Stimulated activated CD8-positive, alpha-beta memory T cell treated with anti-CD3 and anti-CD28 coated beads, Interleukin-2, amount 100 ng/mL, for 1 hour (primary cell): ENCODE measurements at regions not wholly inside any gene's neighbourhood (a gene's known extent, or its start where the extent isn't known, plus 50 kb on each side); places are given as distances from the start of the nearest gene placed in this dataset.
"Not testable (repeated sequence)": the region's sequence is repeated elsewhere in the genome, so short reads cannot be mapped to it uniquely, and the experiment has no call there.

Experiments used
- DNase-seq, 2 donors: peaks; one replicate each; pipeline ENCODE4 v3.0.0-alpha.2; 2020; ENCODE audit warnings: low read depth in 2 of 2

DNA sequence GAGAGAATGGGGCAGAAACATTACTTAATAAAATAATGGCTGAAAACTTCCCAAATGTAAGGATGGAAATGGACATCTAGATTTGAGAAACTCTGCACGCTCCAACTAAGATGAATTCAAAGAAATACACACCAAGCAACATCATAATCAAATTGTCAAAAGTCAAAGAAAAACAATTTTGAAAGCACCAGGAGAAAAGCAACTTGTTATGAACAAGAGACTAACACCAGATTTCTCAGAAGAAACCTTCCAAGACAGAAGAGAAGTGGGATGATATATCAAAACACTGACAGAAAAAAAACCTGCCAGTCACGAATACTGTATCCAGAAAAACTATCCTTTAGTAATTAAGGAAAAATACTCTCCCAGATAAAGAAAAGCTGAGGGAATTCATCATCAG, 208.6 kb upstream of the SAMSN1 start:
- no peak for DNase-seq

DNA sequence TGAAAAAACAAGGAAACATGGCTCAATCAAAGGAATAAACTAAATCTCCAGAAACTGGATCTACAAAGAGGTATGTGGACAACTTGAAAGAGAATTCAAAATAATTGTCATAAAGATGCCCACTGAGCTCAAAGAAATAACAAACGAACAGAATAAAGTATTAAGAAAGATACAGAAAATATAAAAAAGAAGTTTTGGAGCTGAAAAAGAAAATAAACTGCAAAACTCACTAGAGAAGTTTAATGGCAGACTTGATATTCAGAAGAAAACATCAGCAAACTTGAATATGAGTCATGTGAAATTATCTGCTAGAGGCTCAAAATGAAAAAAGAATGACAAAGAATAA, 208.1 kb upstream of the SAMSN1 start:
- DNase-seq = no peak

DNA sequence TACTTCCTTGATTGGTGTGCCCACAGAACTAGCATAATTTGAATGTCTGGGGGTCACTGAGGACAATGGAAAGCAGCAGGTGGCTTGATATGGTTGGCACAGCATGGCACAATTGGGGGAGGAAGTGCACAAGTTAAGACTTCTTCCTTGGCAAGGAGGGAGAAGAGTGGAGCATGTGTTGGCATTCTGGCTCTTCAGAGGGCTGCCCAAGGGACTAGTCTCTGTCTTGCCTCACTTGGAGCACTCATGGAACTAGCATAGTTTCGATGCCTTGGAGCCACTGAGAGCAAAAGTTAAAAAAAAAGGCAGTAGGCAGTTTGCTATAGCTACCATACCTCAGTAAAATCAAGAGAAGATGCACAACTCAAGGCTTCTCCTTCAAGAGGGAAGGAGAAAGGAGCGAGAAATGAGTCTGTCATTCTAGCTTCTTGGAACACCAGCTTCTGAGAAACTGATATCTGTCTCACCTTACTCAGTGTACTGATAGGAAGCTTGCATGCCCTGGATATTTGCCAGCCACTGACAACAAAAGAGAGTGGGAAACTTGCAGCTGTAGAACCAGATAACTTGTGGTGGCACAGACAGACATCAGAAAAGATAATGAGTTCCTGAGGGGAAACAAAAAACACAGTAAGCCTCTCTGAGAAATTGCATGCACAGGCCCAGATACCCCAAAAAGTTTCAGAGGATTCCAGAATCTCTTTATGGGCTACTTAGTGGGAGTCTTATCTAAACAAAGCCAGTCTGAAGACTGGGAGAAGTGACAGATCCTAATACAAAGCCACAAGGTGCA, 207.5 kb upstream of the SAMSN1 start:
- no peak for DNase-seq

DNA sequence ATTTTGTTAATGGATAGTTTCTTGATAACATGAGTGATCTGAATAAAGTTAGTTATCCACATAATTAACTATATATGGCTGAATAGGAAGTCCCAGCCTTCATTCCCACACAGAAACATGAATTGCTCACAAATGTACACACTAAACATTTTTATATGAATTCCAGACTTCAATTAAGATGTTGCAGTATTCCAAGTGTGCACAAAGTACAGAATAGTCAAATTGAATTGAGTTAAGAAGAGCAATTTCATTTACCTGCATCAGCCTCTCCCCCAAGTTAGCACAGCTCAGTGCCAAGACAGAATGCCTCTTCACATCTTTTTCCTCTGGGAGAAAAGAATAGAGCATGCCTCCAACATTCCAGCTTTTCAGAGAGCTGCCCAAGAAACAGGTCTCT, 207.0 kb upstream of the SAMSN1 start:
- no peak for DNase-seq

DNA sequence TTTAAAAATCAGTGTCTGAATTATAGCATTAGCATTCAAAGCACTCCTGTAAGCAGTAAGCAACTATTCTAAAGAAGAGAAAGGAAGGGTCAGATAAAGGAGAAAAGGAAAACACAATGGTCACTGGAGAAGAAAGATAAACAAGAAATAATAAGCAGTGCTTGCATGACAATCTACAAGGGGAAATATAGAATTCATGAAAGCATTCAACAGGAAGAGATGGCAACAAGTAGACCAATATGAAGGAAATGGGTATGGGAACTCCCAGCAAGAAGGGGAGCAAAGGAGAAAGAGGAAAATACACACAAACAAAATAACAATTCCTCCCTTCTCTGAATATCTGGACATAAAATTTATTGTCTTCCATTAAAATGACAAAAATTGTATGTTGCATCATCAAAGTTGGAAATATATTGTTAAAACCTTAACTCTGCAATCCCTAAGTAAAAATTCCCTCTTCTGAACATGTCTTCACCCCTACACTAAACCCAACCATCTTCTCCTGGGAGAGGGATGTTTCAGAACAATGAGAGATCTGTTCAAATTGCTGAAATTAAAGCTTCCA, 206.3 kb upstream of the SAMSN1 start:
- DNase-seq = no peak

DNA sequence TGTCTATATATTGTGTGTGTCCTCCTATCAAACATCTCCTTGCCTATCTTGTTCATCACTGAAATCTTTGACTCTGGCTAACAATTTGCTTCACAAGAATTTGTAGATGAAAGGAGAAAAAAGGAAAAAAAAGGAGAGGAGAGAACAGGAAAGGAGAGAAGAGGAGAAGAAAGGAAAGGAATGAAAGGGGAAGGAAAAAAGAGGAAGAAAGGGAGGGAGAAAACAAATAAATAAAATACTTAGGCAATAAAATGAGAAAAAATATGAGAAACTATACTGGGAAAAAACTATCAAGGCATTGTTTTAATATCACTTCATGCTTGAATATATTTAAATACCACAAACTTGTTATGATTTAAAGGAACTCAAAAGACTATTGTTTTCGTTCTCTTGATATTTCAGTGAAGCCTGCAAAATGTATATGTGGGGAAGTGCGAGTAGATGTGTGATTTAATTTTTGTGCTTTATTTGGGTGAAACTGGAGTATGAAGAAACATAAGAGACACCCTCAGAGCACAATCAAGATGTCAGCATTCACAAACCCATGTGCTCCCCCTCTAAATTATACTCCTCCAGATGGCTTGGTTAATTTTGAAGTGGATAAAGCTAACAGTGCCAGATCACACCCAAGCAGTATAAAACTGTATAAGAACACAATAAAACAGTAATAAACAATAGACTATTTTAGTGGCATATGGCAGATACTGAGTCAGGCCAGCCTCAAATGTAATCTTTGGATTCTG, 205.7 kb upstream of the SAMSN1 start:
- no peak for DNase-seq

DNA sequence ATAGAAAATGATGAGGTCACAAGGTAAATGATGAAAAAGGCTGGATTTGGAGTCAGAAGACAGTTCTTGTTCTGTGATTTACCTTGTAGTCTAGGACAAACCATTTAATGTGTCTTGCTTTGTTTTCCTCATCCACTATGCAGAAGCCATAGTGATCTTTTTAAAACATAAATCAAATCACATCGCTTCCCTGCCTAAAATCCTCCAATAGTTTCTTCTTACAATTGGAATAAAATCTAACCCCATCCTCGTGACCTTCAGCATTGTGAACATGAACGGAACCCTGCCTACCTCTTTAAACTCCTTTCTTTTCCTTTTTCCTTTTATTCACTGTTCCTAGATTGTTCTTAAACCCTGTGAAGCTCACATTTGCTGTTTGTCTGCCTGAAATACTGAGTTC, 204.9 kb upstream of the SAMSN1 start:
- no peak for DNase-seq

DNA sequence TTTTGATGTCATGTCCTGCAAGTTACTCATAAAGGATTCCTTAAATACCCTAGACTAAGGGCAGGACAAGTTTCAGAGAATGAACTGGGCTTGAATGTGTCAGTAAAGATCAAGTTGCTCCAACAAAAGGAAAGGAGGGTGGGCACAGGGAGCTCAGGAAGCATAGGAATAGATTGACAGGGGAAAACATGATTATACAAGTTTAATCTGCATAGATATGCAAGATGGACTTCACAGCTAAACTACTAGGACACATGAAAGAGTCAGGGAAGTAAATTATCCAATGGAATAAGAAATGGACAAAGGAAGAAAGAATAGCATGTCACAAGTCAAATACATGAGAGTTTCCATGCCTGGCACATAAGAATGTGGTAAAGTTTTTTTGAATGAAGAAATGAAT, 203.9 kb upstream of the SAMSN1 start:
- DNase-seq = no peak

DNA sequence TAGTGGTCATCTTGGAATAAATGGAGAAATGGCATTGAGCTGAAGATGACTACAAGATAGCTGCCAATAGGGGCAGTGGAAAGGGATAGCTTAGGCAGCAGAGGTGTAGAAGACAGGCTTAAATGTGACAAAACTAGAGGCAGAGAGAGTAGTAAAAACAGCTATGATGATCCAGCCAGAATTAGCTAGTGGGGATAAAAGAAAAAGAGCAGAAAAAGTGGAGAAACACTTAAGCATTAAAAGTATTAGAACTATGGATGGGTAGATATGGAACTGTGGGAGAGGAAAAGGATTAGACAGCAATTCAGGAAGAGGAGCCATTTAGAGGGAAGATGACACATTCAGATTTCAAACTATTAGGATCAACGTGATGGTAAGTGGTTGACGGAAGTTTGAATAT, 202.5 kb upstream of the SAMSN1 start:
- no peak for DNase-seq

DNA sequence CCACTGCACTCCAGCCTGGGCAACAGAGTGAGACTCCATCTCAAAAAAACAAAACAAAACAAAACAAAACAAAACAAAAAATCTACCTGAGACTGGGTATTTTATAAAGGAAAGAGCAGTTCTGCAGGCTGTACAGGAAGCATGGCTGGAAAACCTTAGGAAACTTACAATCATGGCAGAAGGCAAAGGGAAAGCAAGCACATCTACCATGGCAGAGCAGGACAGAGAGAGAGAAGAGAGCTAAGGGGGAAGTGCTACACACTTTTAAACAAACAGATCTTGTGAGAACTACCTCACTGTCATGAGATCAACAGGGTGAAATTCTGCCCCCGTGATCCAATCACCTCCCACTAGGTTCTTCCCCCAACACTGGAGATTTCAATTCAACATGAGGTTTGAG, 198.3 kb upstream of the SAMSN1 start:
- DNase-seq = no peak

DNA sequence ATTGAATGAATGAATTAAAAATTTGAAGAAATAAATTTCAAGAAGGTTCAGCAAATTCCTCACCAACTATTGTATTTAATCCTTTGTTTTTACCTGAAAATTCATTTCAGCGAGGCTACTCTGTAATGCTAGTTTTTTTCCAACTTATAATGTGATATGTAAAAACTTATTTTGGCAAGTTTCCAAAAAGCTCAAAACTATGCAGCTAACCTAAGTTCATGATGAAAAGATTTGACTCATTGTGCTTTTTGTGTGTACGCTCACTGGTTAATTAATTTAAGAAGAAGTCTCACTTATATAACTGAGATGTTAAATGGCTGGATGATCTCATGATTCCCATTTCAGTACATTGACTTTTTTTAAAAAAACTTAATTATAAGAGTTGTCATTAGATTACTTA, 196.0 kb upstream of the SAMSN1 start:
- DNase-seq = no peak

DNA sequence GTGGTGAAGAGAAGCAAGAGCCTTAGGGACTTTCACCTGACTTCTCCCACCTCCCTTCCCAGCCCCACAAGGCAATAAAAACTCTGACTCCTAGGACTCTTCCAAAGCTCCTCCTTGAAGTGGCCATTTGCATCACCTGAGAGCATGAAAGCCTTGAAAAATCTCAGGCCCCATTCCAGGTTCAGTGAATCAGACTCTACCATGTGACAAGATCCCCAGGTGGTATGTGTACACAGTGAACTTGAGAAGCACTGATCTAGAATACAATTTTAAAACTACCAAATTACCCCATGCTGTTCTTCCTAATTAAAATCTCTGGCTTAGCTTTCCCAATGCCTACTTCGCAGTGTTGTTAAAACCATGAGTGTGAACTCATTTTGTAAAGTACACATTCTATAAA, 195.1 kb upstream of the SAMSN1 start:
- no peak for DNase-seq

DNA sequence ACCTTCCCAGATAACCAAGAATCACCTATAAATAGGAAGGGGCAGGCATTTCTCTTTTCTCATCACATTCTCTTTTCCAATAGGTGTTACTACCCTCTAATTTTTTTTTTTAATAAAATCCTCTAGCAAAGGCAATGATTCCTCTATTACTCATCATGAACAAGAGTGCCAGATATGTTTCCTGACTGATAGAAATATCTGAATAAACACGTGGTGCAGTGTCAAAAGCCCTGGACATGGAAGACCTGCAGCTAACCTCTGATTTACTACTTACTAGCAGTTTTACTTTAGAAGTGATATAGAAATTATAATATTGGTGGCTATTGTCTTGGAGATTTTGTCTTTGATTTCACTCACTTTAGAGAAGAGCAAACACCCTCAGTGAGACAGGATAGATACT, 194.6 kb upstream of the SAMSN1 start:
- DNase-seq = no peak

DNA sequence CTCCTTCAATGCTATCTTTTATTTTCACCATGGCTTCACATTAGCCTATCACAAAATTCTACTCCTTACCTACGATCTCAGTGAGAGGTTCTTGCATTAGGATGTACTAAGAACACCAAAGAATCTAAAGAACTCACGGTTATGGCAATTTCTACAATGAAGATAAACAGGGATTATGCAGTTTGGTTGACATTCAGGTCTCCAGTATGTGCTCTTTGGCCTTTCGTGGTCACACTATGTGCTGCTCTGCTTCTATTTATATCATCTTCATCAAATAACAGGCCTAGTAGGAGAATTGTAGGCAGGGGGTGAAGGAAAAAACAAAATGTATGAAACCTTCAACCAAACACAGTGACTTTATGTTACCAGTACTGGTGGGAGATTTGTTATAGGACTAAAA, 194.0 kb upstream of the SAMSN1 start:
- DNase-seq = no peak

DNA sequence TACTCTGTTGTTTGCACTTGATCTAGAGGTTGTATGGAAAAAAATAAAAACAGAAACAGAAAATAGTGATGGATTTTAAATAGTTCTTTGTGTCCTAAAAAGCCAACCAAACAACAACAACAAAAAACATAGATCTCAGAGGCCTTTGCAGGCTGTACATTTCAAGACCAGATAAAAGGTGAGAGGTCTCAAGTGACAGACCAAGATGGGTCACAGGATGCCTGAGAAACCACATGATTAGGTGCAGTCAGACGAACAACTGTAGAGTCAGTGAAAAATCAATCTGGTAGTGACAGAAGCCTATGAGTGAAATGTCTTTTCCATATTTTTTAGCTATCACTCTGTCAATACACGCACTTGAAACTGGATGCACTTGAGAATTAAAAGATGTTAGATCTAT, 193.5 kb upstream of the SAMSN1 start:
- no peak for DNase-seq

DNA sequence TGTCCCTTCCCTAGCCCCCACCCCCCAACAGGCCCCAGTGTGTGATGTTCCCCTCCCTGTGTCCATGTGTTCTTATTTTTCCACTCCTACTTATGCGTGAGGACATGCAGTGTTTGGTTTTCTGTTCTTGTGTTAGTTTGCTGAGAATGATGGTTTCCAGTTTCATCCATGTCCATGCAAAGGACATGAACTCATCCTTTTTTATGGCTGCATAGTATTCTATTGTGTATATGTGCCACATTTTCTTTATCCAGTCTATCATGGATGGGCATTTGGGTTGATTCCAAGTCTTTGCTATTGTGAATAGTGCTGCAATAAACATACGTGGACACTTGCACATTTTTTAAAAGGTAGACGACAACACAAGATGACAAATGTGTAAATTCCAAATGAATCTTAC, 192.5 kb upstream of the SAMSN1 start:
- DNase-seq = not testable (repeated sequence)

DNA sequence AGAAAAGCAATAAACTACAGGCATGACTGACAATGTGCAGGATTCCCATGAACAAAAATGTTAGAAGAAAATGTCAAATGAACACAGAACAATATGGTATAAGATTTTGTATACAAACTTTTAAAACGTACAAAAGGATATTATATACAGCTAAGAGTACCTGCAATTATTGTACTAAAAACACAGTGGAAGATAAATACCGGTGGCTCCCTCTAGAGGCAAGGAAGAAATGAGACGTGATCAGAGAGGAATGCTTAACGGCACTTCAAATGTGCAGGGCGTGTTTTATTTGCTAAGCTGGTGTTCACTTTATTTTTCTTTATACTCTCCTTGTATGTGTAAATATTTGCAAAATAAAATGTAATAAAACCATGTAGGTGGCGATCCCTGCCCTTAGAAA, 191.8 kb upstream of the SAMSN1 start:
- peak; percentile 4 for DNase-seq

DNA sequence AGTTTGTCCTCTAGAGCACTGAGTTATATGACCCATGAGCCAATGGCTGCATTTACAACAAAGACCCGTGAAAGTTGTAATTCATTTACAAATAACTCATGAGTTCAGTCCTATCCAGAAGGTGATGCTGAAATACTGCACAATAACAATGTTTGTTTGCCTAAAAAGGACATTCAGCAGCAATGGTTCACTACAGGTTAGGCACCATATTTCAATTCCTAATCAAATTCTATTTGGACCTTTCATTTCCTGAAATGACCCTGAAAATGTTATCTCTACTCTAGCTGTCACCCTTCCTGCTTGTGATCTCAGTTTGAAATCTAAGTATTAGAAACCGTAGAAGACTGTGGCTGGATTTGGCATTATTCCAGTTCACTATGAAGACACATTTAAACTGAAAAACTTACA, 191.2 kb upstream of the SAMSN1 start:
- no peak for DNase-seq

DNA sequence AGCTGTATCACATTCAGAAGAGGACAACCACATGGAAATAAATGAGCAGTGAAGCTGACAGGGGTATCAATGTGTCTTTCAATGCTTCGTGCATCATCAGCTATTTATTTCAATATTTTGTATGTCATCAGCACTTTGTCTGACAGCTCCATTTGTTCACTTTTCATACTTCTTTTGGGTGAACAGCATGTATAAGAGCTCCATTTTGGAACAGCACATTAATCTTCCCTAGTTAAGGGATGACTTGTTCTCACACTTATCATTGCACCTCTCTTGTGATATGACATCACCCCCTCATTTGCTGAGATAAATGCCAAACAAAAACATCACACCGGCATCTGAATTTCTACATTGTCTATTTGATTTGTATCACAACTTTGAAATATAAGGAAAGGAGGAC, 190.6 kb upstream of the SAMSN1 start:
- no peak for DNase-seq

DNA sequence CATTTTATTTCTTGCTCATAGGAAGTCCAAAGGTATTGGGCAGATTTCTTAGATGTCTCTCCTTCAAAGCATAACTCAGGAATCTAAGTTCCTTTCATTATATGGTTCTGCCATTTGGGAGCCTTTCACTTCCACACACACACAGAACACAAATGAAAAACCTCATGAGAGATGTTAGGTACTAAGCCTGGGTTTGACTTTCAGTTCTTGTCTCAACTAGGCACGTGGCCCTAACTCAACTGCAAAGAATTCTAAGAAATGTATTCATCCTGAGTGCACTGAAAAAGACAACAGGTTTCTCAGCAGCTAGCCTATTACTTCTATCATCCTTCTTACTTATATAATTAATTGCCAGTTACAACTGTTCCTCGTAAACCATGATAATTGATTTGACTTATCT, 190.0 kb upstream of the SAMSN1 start:
- DNase-seq = no peak

DNA sequence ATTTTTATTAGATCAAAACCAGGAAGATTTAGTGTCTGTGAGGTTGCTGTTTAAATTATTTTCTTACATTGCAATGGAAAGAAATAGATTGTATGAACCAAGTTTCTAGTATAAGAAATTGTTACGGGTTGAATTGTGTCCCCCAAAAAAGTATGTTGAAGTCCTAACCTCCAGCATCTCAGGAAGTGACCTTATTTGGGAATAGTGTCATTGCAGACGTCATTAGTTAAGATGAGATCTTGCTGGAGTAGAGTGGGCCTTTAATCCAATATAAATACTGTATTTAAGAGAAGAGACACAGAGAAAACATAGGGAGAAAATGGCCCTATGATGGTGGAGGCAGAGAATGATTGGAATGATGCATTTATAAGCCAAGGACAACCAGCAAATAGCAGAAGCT, 188.7 kb upstream of the SAMSN1 start:
- DNase-seq = no peak

DNA sequence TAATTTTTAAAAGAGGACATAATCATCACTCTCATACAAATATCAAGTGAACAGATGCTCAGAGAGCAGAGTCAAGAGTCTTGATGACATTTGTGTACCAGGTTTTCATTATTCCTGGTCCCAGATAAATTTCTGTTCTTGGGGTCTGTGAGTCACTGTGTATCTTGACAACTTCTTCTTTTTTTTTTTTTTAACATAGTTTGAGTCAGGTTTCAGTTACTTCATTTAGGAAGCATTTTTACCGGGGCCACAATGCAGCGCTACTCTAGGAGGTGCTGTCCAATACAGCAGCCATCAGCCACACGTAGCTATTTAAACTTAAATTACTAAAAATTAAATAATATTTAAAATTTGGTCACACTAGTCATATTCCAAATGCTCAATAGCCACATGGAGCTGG, 188.1 kb upstream of the SAMSN1 start:
- no peak for DNase-seq

DNA sequence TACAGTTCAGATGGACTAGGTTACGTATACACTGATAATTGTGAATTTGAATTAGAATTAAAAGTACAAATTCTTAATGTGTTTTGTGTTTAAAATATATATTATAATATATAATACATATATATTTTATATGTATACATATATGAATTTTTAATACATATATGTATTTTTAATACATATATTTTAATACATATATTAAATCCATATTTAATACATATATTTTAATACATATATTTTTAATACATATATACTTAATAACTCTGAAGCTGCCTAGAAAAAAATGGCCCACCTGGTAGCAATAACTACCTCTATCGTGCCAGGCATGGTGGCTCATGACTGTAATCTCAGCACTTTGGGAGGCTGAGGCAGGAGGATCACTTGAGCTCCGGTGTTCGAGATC, 179.1 kb upstream of the SAMSN1 start:
- DNase-seq = no peak
